HG02870 (cell line): ENCODE measurements at regions not wholly inside any gene's neighbourhood (a gene's known extent, or its start where the extent isn't known, plus 50 kb on each side); places are given as distances from the start of the nearest gene placed in this dataset.
"Not testable (repeated sequence)": the region's sequence is repeated elsewhere in the genome, so short reads cannot be mapped to it uniquely, and the experiment has no call there.

Source experiments
- ATAC-seq: cut with Tn5 transposase; IDR thresholded peaks from one replicate; pipeline ENCODE4 v1.9.1; 2021; ENCODE audit warnings: mild to moderate bottlenecking, moderate library complexity; ENCODE audit not compliant: unreplicated experiment

DNA sequence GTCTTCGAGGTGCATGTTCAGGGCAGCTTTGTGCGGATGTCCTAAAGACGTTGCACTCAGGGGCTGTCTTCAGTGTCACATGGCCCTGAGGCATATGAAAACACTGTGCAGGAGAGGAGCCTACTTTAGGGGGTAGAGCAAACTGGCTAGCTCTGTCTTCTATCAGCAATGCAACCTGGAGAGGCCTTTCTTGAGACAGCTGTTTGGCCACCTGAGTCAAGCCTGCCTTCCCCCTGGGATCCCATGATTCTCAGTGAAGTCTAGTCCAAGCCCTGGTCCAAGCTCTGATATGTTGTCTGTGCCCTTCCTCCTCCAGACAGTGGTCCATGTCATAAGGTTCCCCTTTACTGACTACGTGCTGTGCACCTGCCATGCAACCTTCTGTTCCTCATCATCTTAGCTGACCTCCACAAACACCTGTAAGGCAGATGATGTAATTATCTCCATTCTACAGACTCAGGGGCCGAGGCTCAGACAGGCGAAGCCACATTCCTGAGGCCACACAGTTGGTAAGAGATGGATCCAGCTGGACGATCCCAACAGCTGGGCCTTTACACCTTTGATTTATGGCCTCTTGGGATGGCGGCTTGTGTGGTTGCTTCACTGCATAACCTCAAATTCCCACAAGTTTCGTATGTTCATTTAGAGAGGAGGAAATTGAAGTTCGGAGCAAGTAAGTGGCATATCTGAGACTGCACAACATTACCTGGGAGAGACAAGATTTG, 109.9 kb downstream of the COPS8 start:
- ATAC-seq: no peak

DNA sequence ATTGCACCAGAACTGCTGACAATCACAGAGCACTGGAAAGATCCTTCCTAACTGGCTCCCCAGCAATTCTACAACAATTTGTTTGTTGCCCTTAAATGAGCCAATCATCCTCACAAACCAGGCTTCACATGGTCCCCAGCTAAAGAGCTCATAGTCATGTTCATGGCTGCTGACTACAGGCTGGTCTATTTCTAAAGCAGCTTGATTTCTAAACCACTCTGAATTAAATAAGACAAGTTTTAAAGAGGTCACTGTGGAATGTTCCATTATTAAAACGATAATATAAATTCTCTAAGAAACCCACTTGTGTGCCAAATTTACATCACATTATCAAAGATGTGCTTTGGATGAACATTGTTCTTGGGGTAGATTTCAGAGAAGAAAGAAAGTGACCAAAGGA, 110.7 kb downstream of the COPS8 start:
- no peak for ATAC-seq

DNA sequence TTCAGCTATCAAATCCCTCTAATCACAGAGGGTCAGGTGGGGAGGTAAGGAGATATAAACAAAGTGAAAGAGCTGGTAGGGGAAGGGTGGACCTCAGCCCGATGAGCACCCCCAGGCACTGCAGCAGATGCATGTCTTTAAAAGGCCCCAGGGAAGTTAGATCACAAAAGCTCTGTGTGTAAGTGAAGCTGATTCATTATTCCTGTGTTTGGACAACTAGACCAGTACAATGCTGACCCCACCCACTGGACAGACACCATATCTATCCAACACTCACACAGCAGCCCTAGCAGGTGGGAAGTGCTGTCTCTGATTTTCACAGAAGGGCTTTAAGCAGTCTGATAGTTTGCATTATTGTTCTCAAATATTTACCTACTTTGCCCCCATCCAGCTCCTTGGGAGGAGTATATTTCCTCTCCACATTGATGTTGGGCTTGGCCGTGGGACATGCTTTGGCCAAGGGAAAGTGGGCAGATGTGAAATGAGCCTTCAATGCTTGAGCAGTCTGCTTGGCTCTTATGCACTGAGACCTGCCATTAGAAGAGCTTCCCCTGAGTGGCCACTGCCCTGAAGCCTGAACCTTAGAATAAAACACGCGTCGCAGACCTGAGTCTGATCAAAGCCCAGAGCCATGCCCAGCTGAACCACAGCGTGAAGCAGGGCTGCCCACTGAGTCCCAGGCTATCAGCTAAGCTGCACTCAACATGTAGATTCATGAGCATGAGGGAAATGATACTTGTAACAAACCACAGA, 111.4 kb downstream of the COPS8 start:
- ATAC-seq: no peak

DNA sequence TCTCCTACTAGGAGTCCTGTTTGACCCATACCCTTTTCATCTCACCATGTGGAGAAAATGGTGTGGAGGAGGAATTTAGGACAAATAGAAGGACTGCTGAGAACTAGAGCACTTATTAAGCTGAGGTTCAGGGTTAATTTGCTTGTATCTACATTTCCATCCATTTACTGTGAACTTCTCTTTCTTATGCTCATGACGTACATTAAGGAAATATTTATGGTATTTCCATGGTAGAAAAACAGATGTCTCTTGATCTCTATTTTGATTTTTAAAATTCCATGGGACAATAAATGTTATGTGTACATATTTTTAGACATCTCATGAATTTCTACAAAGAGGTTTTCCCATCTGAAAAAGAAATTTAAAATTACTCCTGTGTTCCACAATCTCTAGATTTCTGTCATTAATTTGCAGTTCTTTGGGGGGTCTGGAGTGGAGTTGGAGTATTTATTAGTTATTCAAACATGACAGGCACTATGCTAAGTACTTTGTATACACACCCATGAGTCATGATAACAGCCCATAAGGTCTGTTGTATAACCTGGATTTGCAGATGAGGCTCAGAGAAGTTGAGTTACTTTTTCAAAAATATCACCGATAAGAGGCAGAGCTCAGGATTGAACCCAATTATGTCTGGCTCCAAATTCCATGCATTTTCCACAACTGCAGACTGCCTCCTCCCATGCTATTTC, 112.6 kb downstream of the COPS8 start:
- ATAC-seq: no peak

DNA sequence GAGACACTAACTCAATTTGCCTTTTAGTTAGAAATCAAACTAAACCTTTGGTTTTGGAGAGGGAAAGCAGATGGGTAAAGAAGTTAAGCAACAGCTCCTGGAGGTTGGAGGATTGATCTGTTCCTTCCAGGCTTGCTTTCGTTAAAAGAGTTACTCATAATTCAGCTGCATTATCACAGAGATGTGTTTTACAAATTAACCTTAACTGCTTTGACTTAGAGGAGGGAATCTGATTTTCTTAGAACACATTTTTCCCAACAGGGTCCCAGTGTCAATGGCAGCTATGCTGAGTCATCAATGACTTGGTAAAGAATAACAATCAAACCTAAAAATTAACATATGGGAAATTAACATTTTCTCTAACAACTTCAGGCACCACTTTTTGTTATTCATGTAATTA, 113.4 kb downstream of the COPS8 start:
- no peak for ATAC-seq

DNA sequence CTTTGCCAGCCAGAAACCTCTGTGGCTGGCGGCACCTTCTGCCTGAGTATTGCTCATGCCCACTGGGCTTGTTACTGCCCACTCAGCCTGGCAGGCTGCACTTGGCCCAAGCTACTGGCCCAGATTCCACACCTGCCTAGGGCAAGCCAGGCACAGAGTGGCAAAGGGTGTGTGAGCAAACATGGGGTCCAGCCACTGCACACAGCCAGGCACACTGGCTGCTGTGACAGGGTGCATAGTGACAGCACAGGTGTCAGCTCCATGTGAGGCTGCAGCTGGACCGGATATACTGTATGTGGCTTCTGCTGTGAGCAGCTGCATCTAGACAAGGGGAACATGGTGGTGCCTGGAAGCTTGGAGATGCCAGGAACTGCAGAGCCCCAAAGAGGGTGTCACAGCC, 113.9 kb downstream of the COPS8 start:
- ATAC-seq: no peak

DNA sequence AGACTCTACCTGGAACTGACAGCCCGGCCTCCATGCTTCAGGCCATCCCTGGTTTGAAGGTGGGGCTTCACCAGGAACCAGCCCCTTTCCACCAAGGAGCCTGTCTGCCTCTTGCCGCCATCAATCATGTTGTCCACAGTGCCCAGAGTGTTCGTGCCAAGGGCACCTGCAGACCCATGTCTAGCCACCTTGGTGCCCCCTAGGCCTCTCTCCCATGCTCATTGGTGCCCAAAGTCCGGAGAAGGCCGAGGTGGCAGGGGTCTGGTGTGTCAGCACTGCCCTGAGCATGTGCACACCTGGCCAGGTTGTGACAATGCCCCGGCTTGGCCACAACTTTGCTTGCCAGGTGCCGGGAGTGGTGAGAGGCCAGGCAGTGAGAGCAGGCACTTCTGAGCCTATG, 114.8 kb downstream of the COPS8 start:
- ATAC-seq: no peak

DNA sequence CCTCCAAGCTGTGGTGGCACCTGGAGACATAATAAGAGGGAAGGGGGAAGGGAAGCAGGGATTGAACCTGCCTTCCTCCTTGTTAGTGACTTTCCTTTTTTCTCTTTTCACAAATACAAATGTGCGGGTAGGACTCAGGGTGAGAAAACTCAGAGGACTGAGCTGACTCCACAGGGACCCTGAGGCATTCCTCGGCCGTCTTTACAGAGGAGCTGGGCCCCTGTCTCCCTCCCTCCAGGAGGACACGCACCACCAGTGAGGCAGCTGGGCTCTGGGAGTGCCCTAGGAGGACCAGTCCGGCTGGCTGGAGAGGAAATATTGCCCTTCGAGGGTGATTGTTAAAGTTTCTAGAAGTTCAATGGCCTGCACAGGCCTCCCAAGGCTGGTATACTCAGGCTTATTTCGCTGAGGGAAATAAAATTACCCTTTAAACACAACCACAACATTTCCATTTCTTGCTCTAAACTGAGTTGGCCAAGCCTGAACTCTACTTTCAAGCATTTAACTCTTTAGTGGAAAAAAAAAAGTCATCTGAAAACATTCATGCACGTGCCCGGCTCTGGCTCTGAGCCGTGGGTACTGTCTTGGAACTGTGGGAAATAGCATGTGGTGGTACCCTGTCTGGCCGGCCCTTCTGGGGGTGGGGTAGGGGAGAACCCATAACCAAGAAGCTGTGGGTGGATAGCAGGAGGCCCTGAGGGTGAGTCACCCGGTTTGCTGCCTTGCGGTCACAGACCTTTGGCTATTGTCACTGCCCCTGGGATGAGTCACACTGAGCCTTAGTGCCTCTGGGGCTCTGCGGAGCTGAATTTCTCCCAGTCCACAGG, 116.0 kb downstream of the COPS8 start:
- peak; percentile 85 for ATAC-seq

DNA sequence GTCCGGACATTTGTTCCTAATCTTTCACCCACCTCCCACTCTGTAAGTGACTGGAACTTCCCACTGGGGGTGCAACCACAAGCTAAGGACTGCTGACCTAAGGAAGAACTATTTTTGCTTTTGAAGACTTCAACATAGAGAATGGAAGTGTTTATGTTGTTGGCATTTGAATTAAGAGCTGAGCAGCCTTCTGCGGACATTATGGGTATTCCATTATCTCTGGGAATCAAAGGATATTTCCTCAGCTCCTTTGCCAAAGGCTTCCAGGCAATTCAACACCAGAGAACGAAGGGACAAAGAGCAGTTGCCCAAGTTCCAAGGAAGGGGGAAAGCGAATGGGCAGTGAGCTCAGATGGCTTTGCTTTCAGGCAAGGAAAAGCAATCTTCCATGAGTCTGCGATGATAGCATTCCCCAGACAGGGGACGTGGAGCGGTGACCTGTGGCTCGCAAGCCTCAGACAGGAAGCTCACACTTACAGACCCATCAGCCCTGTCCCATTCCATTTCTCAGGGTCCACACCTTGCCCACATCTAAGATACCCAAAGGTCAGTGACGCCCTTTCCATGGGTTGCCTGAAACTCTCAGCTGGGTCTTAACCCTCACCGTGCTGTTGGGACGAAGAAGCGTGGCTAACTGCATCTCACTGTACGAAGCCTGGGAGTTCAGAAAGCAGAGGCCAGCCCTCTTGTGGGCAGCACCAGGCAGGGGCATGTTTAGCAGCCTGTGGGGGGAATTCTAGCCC, 116.8 kb downstream of the COPS8 start:
- ATAC-seq: no peak

DNA sequence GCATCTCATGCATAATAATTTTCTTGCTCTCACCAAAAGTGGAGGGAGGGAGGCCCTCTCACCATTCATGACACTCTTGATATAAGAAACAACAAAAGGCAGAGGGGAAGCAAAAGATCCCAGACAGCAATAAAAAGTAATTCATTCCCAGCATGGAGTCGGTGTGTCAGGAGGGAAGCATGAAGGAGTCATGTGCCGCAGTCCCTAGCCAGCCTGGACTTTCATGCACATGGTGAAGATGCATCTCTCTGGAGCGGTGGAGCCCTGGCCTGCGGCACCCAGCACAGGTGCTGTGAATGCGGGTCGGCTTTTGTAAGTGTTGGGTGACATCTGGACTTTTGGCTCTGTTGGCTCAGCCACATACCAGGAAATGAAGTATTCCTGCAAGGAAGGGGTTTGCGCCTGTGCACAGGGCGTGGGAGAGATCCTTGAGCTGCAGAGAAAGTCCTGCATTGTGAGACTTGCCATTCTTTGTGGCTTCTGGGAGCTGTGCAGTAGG, 119.4 kb downstream of the COPS8 start:
- no peak for ATAC-seq

DNA sequence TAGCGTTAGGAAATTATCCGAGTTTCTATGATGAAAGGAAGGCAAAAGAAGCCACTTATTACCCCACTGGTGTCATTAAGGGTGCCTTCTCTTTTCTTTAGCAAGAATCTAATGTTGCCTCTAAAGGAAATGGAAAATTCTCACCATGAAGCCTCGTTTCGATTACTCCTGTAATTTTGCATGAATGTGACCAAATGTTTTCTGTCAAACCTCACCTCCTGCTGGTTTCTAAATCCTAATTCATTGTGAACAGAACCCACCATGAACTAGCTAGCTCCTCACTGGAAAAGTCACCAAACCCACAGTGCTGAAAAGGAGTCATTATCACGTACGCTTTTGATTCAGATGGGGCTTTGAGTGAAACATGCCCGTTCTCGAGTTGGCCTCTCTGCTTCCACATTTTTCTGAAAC, 119.9 kb downstream of the COPS8 start:
- ATAC-seq: no peak

DNA sequence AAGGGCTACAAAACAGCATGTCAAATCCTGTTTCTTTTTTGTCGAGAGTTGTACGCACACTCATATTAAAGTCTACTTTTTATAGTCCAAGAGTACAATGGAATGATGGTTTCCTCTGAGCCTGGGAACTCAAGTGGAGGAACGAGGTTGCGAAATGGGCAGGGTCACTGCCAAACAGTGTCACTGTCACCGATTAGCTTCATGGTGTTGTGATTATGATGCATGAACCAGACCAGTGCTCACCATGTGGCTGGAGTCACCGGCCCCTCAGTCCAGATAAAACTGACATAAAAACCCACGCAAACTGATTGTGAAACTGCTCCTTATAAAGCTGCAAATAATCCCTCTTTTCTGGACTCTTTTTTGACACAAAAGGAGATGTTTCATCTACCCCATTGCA, 122.0 kb downstream of the COPS8 start:
- no peak for ATAC-seq

DNA sequence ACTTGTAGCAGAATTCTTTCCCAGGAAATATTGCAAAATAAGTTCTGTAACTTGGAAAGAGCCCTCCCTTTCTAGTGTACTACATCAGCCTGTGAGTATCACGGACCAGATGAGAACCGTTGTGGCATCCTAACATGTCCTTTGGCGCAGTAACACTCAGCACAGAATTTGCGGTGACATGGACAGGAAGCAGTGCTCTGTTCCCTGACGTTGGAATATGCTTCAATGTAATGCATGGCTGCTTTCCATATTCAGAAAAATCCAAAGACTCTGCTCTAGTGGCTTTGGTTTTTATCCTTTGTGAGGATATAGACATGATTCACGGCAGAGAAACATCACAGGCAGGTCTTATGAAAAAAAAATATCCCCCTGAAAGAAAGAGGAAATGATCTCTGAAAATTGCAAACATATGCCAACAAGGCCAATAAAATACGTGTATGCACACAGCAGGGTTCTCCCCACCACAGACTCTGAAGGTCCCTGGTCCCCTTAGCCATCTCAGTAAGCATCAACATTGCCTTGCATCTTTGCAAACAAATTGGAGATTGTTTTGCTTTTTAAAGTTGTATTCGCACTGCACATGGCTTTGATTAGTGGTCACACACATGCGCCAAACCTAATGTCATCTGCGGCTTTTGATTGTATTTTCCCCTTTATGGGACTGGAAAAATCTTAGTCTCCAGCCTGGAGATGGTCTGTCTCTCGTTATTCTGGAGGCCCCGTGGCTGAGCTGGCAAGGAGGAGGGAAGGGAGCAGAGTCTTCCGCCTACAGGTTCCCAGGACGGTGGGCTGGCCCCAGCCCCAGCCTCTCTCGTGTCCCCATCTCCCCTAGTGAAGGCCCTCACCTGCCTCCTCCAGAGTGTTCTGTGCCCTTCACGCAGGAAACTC, 122.9 kb downstream of the COPS8 start:
- ATAC-seq: no peak

DNA sequence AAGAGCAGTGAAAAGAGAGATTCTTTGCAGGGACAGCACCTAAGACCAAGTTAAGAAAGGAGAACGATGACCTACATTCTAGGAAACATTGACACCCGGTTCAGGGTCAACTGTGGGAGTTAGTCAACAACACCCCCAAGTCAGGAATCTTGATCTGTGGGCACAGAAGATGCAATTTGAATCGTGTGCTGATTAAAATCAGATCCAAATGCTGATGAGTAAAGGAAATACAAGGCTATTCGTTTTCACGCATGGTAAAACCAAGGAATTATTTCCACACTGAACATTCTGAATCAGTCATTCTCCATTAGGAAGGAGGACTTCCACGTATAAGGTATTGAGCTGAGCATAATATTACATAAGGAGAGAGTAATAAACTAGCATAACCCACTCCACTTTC, 124.2 kb downstream of the COPS8 start:
- no peak for ATAC-seq

DNA sequence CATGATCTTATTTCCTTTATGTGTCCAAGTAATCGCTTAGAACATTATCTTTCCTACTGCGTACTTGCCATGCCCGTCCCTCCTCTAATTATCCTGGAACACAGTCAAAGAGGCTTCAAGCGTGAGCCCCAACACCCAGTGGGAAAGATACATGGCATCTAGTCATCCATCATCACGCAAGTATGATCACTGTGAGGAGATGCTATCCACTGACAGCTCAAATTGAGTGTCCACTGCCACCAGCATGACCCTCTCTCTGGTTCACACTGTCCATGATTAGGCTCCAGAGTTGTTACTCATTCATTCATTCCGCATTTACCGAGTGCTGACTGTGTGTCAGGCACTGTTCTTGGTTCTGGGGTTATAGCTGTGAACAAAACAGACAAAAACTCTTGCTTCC, 124.6 kb downstream of the COPS8 start:
- no peak for ATAC-seq

DNA sequence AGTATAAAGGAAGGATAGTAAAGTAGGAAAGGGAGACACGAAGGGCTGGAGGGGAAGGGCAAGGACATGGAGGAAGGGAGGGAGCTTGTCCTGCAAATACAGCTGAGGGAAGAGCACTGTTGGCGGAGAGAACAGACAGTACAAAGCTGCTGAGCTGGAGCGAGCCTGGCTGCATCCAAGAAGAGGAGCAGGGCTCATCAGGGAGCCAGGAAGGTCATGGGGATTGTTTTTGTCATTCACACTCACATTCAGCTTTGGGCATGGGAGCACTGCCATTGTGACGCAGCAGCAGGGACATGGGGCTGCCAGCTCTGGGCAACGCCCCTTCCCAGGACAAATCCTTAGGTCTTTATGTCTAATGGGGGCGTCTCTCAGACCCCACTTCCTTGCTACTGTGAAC, 125.1 kb downstream of the COPS8 start:
- ATAC-seq: no peak

DNA sequence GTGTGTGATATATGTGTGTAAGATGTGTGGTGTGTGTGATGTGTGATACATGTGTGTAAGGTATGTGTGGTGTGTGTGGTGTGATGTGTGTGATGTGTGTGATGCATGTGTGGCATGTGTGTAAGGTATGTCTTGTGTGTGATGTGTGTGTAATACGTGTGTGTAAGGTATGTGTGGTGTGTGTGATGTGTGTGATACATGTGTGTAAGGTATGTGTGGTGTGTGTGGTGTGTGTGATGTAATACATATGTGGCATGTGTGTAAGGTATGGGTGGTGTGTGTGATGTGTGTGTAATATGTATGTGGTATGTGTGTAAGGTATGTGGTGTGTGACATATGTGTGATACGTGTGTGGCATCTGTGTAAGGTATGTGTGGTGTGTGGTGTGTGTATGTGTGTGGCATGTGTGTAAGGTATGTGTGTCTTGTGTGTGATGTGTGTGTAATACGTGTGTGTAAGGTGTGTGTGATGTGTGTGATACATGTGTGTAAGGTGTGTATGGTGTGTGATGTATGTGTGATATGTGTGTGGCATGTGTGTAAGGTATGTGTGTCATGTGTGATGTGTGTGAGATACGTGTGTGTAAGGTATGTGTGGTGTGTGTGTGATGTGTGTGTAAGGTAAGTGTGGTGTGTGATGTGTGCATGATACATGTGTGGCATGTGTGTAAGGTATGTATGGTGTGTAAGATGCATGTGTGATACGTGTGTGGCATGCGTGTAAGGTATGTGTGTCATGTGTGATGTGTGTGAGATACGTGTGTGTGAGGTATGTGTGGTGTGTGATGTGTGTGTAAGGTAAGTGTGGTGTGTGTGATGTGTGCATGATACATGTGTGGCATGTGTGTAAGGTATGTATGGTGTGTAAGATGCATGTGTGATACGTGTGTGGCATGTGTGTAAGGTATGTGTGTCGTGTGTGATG, 126.9 kb downstream of the COPS8 start:
- not testable (repeated sequence) for ATAC-seq

DNA sequence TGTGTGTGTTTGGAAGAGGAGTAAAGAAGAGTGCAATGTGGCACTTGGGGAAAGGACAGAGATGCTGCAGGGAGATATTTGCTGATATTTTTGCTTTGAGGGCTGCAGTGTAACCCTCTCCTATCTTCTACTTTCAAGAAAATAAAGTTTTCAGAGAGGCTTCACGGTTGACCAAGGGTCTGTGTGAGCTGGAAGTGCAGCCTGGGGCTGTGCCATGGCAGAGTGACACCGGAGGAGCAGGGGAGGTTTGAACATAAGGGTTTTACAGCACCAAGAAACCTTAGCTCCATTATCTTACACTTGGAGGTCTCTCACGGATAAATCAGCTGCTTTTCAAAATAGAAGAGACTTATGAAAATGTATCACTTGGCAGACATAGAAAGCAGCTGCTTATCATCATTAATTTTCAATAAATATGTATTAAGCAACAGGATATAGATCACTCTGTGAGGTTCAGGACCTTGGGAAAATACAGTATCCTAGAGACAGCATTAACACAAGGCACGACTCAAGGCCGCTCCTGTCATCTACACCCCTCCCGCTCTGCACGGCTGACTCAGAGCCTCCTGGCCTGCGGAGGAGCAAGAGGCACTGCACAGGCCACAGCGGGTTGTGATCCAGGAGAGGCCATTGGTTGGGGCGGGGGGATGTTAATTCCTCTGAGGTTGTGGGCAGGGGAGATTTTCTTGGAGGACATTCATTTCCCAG, 127.8 kb downstream of the COPS8 start:
- no peak for ATAC-seq
